Type B pancreatic cell (in vitro differentiated cells): ENCODE measurements at regions not wholly inside any gene's neighbourhood (a gene's known extent, or its start where the extent isn't known, plus 50 kb on each side); places are given as distances from the start of the nearest gene placed in this dataset.

ENCODE experiments used
- DNase-seq: peaks from one replicate; pipeline ENCODE4 v3.0.0; 2021; ENCODE audit warnings: mixed read lengths; ENCODE audit not compliant: unreplicated experiment; ENCODE audit errors: extremely low spot score
- H3K27ac Mint-ChIP-seq: 2 replicates; pipeline ENCODE4 v1.8.0; 2021; ENCODE audit warnings: mild to moderate bottlenecking, mixed read lengths
- H3K27me3 Mint-ChIP-seq: 2 replicates; pipeline ENCODE4 v1.8.0; 2021; ENCODE audit warnings: mixed read lengths
- H3K36me3 Mint-ChIP-seq: 2 replicates; pipeline ENCODE4 v1.8.0; 2021; ENCODE audit warnings: mixed read lengths
- H3K4me1 Mint-ChIP-seq: one replicate; pipeline ENCODE4 v1.8.0; 2021; ENCODE audit warnings: mixed read lengths; ENCODE audit not compliant: unreplicated experiment
- H3K4me3 Mint-ChIP-seq: 2 replicates; pipeline ENCODE4 v1.8.0; 2021; ENCODE audit warnings: mild to moderate bottlenecking, mixed read lengths
- H3K9me3 Mint-ChIP-seq: 2 replicates; pipeline ENCODE4 v1.8.0; 2021; ENCODE audit warnings: mixed read lengths
- CTCF ChIP-seq: fragments of 200-600 bp; sonication (generic); conservative IDR thresholded peaks from 2 replicates; pipeline ENCODE4 v1.5.0; 2021; ENCODE audit warnings: antibody characterized with exemption, mild to moderate bottlenecking

GRCh38 chr21:26715878-26716506 is 129.2 kb downstream of the ADAMTS1 start:
- Mint-ChIP-seq H3K36me3 (no peaks in the 10 kb centered on the region), H3K4me3 (no peak overlapping the region), H3K9me3 (no peaks in the 10 kb centered on the region), H3K27me3 (peaks cover 3% of the 10 kb centered on the region), H3K27ac (no peak overlapping the region), H3K4me1 (peaks cover 5% of the 10 kb centered on the region)
- TF ChIP-seq CTCF, result peak; percentile 87
- DNase-seq, result no peak

- TF ChIP-seq CTCF, result no peak
- Mint-ChIP-seq H3K4me1 (peaks cover 5% of the 10 kb centered on the region), H3K27me3 (peaks cover 3% of the 10 kb centered on the region), H3K36me3 (no peaks in the 10 kb centered on the region), H3K27ac (no peak overlapping the region), H3K9me3 (no peaks in the 10 kb centered on the region), H3K4me3 (no peak overlapping the region)
- DNase-seq, result no peak
Measured at GRCh38 chr21:26715116-26715515, 130.1 kb downstream of the ADAMTS1 start.

GRCh38 chr21:26710155-26710554 is 135.1 kb downstream of the ADAMTS1 start:
- no peak for DNase-seq
- H3K4me1 Mint-ChIP-seq, result no peaks in the 10 kb centered on the region
- H3K27me3 Mint-ChIP-seq, result no peaks in the 10 kb centered on the region
- TF ChIP-seq CTCF, result no peak
- no peak overlapping the region for H3K4me3 Mint-ChIP-seq
- H3K9me3 Mint-ChIP-seq, result no peaks in the 10 kb centered on the region
- H3K27ac Mint-ChIP-seq, result no peak overlapping the region
- H3K36me3 Mint-ChIP-seq, result no peaks in the 10 kb centered on the region

- H3K27me3 Mint-ChIP-seq, result no peaks in the 10 kb centered on the region
- no peak overlapping the region for H3K4me3 Mint-ChIP-seq
- no peak overlapping the region for H3K27ac Mint-ChIP-seq
- H3K4me1 Mint-ChIP-seq, result no peaks in the 10 kb centered on the region
- no peak for TF ChIP-seq CTCF
- DNase-seq, result no peak
- H3K9me3 Mint-ChIP-seq, result no peaks in the 10 kb centered on the region
- H3K36me3 Mint-ChIP-seq, result no peaks in the 10 kb centered on the region
Measured at GRCh38 chr21:26709090-26709489, 136.0 kb upstream of the CYYR1 start.

- no peaks in the 10 kb centered on the region for H3K9me3 Mint-ChIP-seq
- no peak overlapping the region for H3K27ac Mint-ChIP-seq
- no peak for DNase-seq
- no peaks in the 10 kb centered on the region for H3K27me3 Mint-ChIP-seq
- no peak for TF ChIP-seq CTCF
- no peak overlapping the region for H3K4me3 Mint-ChIP-seq
- H3K4me1 Mint-ChIP-seq, result no peaks in the 10 kb centered on the region
- no peaks in the 10 kb centered on the region for H3K36me3 Mint-ChIP-seq
Measured at GRCh38 chr21:26708223-26708800, 135.2 kb upstream of the CYYR1 start.

GRCh38 chr21:26707246-26707645 is 134.2 kb upstream of the CYYR1 start:
- H3K4me1 Mint-ChIP-seq, result no peaks in the 10 kb centered on the region
- no peaks in the 10 kb centered on the region for H3K27me3 Mint-ChIP-seq
- no peak overlapping the region for H3K27ac Mint-ChIP-seq
- DNase-seq, result no peak
- no peak for TF ChIP-seq CTCF
- no peaks in the 10 kb centered on the region for H3K36me3 Mint-ChIP-seq
- peaks cover 4% of the 10 kb centered on the region for H3K9me3 Mint-ChIP-seq
- no peak overlapping the region for H3K4me3 Mint-ChIP-seq
